ENCODE measurements at regions not wholly inside any gene's neighbourhood (a gene's known extent, or its start where the extent isn't known, plus 50 kb on each side); places are given as distances from the start of the nearest gene placed in this dataset.

DNA sequence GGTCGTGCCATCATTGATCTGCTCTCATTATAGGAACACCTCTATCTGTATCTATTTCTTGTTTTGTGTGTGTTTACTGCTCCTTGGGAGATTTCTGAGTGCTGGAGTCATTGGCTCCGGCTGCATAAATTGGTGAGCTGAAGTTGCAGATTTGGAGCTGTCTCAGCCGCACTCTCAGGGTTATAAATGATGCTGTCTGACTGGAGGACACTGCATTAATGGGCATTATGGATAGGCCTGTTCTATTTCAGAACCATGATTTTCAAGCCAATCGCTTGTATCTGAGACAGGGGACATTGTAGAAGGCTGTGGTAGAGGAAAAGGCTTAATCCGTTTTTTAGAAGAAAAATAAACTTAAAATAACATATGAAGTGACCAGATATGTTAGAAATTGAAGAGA, 126.4 kb upstream of the KIF2B start:
- TF ChIP-seq, protein P1, sequence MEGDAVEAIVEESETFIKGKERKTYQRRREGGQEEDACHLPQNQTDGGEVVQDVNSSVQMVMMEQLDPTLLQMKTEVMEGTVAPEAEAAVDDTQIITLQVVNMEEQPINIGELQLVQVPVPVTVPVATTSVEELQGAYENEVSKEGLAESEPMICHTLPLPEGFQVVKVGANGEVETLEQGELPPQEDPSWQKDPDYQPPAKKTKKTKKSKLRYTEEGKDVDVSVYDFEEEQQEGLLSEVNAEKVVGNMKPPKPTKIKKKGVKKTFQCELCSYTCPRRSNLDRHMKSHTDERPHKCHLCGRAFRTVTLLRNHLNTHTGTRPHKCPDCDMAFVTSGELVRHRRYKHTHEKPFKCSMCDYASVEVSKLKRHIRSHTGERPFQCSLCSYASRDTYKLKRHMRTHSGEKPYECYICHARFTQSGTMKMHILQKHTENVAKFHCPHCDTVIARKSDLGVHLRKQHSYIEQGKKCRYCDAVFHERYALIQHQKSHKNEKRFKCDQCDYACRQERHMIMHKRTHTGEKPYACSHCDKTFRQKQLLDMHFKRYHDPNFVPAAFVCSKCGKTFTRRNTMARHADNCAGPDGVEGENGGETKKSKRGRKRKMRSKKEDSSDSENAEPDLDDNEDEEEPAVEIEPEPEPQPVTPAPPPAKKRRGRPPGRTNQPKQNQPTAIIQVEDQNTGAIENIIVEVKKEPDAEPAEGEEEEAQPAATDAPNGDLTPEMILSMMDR (IDR thresholded peaks at IDR 0.05; ENCODE audit: insufficient read depth in 1 of 2, low read depth in 1 of 2, low read length in 1 of 2, severe bottlenecking in 1 of 2, unreplicated experiment in 1 of 2): no peak
- POLR2A ChIA-PET: no interaction called here
- CTCF ChIA-PET: no interaction called here
- intact Hi-C loops (cut with micrococcal nuclease; ENCODE audit: unreplicated experiment): no loop called here
- no peaks in the 10 kb centered on the region for H3K27me3 ChIP-seq (replicated peaks; ENCODE audit: control insufficient read depth, insufficient read depth, low read length)
- no TSS peak for BruUV-seq (replicated peaks)
- no peaks in the 10 kb centered on the region for H3K9me3 Mint-ChIP-seq (ENCODE audit: unreplicated experiment)
- H3K36me3 ChIP-seq (ENCODE audit: control insufficient read depth, insufficient read depth, low read length): no peaks in the 10 kb centered on the region
- H3K4me1 Mint-ChIP-seq (ENCODE audit: low read depth, unreplicated experiment): no peaks in the 10 kb centered on the region
- H3K27ac Mint-ChIP-seq (ENCODE audit: unreplicated experiment): no peak overlapping the region
- no peak overlapping the region for H3K4me3 Mint-ChIP-seq (ENCODE audit: unreplicated experiment)
- no peaks in the 10 kb centered on the region for H3K4me1 ChIP-seq
- no peak for DNase-seq
- H3K4me3 ChIP-seq (ENCODE audit: low read depth, low read length): no peak overlapping the region
- no peaks in the 10 kb centered on the region for H3K36me3 Mint-ChIP-seq (ENCODE audit: insufficient read depth, unreplicated experiment)
- no peaks in the 10 kb centered on the region for H3K9me3 ChIP-seq
- peaks cover 12% of the 10 kb centered on the region for H3K27me3 Mint-ChIP-seq (ENCODE audit: insufficient read depth, unreplicated experiment)

- CTCF ChIA-PET: no interaction called here
These were observed 135.4 kb upstream of the KIF2B start for GRCh38 chr17:53687324-53687723.

GRCh38 chr17:53680745-53681144, 142.0 kb upstream of the KIF2B start:
- no peak overlapping the region for H3K4me3 ChIP-seq (ENCODE audit: low read depth, low read length)
- BruUV-seq (replicated peaks): no TSS peak
- ChIA-PET POLR2A (no interaction called here), CTCF (no interaction called here)
- H3K4me1 Mint-ChIP-seq (ENCODE audit: low read depth, unreplicated experiment): no peaks in the 10 kb centered on the region
- no peak for DNase-seq
- H3K9me3 Mint-ChIP-seq (ENCODE audit: unreplicated experiment): peaks cover 33% of the 10 kb centered on the region
- no peaks in the 10 kb centered on the region for H3K4me1 ChIP-seq
- no peak overlapping the region for H3K4me3 Mint-ChIP-seq (ENCODE audit: unreplicated experiment)
- H3K36me3 Mint-ChIP-seq (ENCODE audit: insufficient read depth, unreplicated experiment): no peaks in the 10 kb centered on the region
- H3K27me3 Mint-ChIP-seq (ENCODE audit: insufficient read depth, unreplicated experiment): no peaks in the 10 kb centered on the region
- H3K27me3 ChIP-seq (replicated peaks; ENCODE audit: control insufficient read depth, insufficient read depth, low read length): no peaks in the 10 kb centered on the region
- no peaks in the 10 kb centered on the region for H3K36me3 ChIP-seq (ENCODE audit: control insufficient read depth, insufficient read depth, low read length)
- H3K9me3 ChIP-seq: no peaks in the 10 kb centered on the region; the same call in 1 of the 2 replicates
- intact Hi-C loops (cut with micrococcal nuclease; ENCODE audit: unreplicated experiment): no loop called here
- TF ChIP-seq, protein P1 (IDR thresholded peaks at IDR 0.05; ENCODE audit: insufficient read depth in 1 of 2, low read depth in 1 of 2, low read length in 1 of 2, severe bottlenecking in 1 of 2, unreplicated experiment in 1 of 2): no peak
- no peak overlapping the region for H3K27ac Mint-ChIP-seq (ENCODE audit: unreplicated experiment)

More at GRCh38 chr17:53687324-53687723, 135.4 kb upstream of the KIF2B start:
- TF ChIP-seq, protein P1 (IDR thresholded peaks at IDR 0.05; ENCODE audit: insufficient read depth in 1 of 2, low read depth in 1 of 2, low read length in 1 of 2, severe bottlenecking in 1 of 2, unreplicated experiment in 1 of 2): no peak
- Mint-ChIP-seq H3K9me3 (ENCODE audit: unreplicated experiment) (peaks cover 33% of the 10 kb centered on the region), H3K36me3 (ENCODE audit: insufficient read depth, unreplicated experiment) (no peaks in the 10 kb centered on the region), H3K4me1 (ENCODE audit: low read depth, unreplicated experiment) (no peaks in the 10 kb centered on the region), H3K4me3 (ENCODE audit: unreplicated experiment) (no peak overlapping the region), H3K27ac (ENCODE audit: unreplicated experiment) (no peak overlapping the region), H3K27me3 (ENCODE audit: insufficient read depth, unreplicated experiment) (no peaks in the 10 kb centered on the region)
- no peaks in the 10 kb centered on the region for H3K27me3 ChIP-seq (replicated peaks; ENCODE audit: control insufficient read depth, insufficient read depth, low read length)
- POLR2A ChIA-PET: no interaction called here
- no peaks in the 10 kb centered on the region for H3K4me1 ChIP-seq
- no peaks in the 10 kb centered on the region for H3K36me3 ChIP-seq (ENCODE audit: control insufficient read depth, insufficient read depth, low read length)
- no TSS peak for BruUV-seq (replicated peaks)
- intact Hi-C loops (cut with micrococcal nuclease; ENCODE audit: unreplicated experiment): no loop called here
- DNase-seq: no peak
- H3K9me3 ChIP-seq: peaks cover 4% of the 10 kb centered on the region; the same call in 1 of the 2 replicates
- no peak overlapping the region for H3K4me3 ChIP-seq (ENCODE audit: low read depth, low read length)

Measured in Caco-2 (cell line).